OCI-LY7 (cell line): ENCODE measurements at regions not wholly inside any gene's neighbourhood (a gene's known extent, or its start where the extent isn't known, plus 50 kb on each side); places are given as distances from the start of the nearest gene placed in this dataset.

Experiments used
- BruUV-seq: library from RNA; stranded (reverse); fragments of 400-500 nt; replicated peaks from 2 replicates; lab custom pipeline; 2021; lab: Mats Ljungman, UMichigan
- CTCF ChIA-PET: fragments of 300-600 bp; sonication (Branson Sonifier 250); formaldehyde crosslinking; loops from one replicate; lab custom pipeline; 2022; ENCODE audit warnings: antibody characterized with exemption; ENCODE audit not compliant: unreplicated experiment; lab: Charles Lee
- POLR2A ChIA-PET: fragments of 300-600 bp; sonication (Branson Sonifier 250); formaldehyde crosslinking; loops from one replicate; lab custom pipeline; 2022; ENCODE audit warnings: antibody characterized with exemption; lab: Charles Lee
- DNase-seq: peaks from one replicate; pipeline ENCODE4 v3.0.0-alpha.2; 2015; ENCODE audit warnings: low spot score
- H2AFZ ChIP-seq: fragments of 200-600 bp; sonication (generic), shearing (Covaris generic); 2 replicates; pipeline ENCODE4 v1.6.1; 2014; ENCODE audit warnings: mild to moderate bottlenecking, antibody characterized with exemption, low read length, moderate library complexity
- H3K27ac ChIP-seq: fragments of 200-600 bp; sonication (generic); 2 replicates; pipeline ENCODE4 v1.5.1; 2014; ENCODE audit warnings: mixed run types, low read depth, mild to moderate bottlenecking, moderate library complexity, low read length, inconsistent platforms; ENCODE audit not compliant: poor library complexity, severe bottlenecking
- H3K36me3 ChIP-seq: fragments of 200-600 bp; sonication (generic); 2 replicates; pipeline ENCODE4 v1.6.1; 2014; ENCODE audit warnings: mild to moderate bottlenecking, antibody characterized with exemption, low read length, moderate library complexity, mixed read lengths; ENCODE audit not compliant: insufficient read depth
- H3K4me1 ChIP-seq: fragments of 200-600 bp; sonication (generic); 2 replicates; pipeline ENCODE4 v1.5.1; 2014; ENCODE audit warnings: mild to moderate bottlenecking, low read length; ENCODE audit not compliant: insufficient read depth, poor library complexity, severe bottlenecking
- H3K4me2 ChIP-seq: fragments of 200-600 bp; sonication (generic); 2 replicates; pipeline ENCODE4 v1.6.1; 2014; ENCODE audit warnings: mild to moderate bottlenecking, low read length
- H3K4me3 ChIP-seq: fragments of 200-600 bp; sonication (generic); 2 replicates; pipeline ENCODE4 v1.5.1; 2014; ENCODE audit warnings: mild to moderate bottlenecking, low read depth, low read length; ENCODE audit not compliant: poor library complexity, severe bottlenecking
- H3K79me2 ChIP-seq: fragments of 200-600 bp; sonication (generic); 2 replicates; pipeline ENCODE4 v1.6.1; 2016; ENCODE audit warnings: low read depth, mild to moderate bottlenecking, low read length, moderate library complexity, mixed read lengths; ENCODE audit not compliant: insufficient read depth
- H3K9me2 ChIP-seq: fragments of 200-600 bp; sonication (generic); 2 replicates; pipeline ENCODE4 v1.6.1; 2016; ENCODE audit warnings: mild to moderate bottlenecking, low read length, mixed read lengths; ENCODE audit not compliant: insufficient read depth
- H3K9me3 ChIP-seq: fragments of 200-600 bp; sonication (generic); 2 replicates; pipeline ENCODE4 v1.6.1; 2014; ENCODE audit warnings: mild to moderate bottlenecking, mixed run types, low read length, mixed read lengths
- H4K20me1 ChIP-seq: fragments of 200-600 bp; sonication (generic); 2 replicates; pipeline ENCODE4 v1.6.1; 2014; ENCODE audit warnings: mild to moderate bottlenecking, antibody characterized with exemption, low read length, moderate library complexity, mixed read lengths; ENCODE audit not compliant: insufficient read depth
- EZH2phosphoT487 ChIP-seq: fragments of 200-600 bp; sonication (generic); IDR thresholded peaks from 2 replicates; pipeline ENCODE4 v1.6.1; 2018; ENCODE audit warnings: low read depth, borderline replicate concordance, mild to moderate bottlenecking, mixed run types, antibody characterized with exemption, low read length, moderate library complexity, mixed read lengths
- intact Hi-C: fragments of 100-400 bp; cut with micrococcal nuclease; formaldehyde crosslinking; loops from one replicate; pipeline ENCODE4 v1.10.0; 2022; ENCODE audit not compliant: unreplicated experiment
- TF ChIP-seq, protein P1 (sequence below): fragments of 200-600 bp; sonication (generic); conservative IDR thresholded peaks from 2 replicates; pipeline ENCODE4 v1.5.1; 2014; ENCODE audit warnings: mild to moderate bottlenecking, antibody characterized with exemption, low read length, moderate library complexity, mixed read lengths

DNA sequence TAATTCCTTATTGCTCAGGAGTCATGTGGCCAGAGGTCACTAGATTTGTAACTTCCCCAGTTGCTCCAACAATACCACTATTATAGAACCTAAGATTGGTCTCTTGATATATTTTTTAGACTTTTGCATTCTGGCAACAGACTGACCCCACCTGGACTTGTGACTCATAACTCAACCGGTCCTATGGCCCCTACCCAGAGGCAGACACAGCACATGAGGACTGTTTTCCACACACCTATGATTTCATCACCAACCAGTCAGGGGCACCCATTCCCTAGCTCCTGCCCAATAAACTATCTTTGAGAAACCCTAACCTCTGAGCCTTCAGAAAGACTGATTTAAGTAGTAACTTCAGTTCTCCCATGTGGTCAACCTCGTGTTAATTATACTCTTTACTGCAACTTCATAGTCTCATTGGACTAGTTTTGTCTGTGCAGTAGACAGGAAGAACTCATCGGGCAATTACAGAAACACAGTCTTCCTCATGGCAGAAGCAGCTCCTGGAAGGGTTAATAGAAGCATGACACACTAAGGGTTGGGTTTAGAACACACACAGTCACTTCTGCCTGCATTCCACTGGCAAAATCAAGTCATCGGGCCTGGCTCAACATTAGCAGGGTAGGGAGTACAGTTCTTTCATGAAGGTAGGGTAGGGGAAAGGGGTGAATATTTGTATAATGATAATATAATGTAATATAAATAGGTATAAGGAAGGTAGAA, 251.8 kb downstream of the UQCRFS1 start:
- Histone ChIP-seq H3K4me3 (no peak overlapping the region), H3K27ac (no peak overlapping the region), H3K4me1 (no peaks in the 10 kb centered on the region), H4K20me1 (no peaks in the 10 kb centered on the region), H3K4me2 (no peak overlapping the region), H3K9me3 (no peaks in the 10 kb centered on the region), H3K79me2 (no peaks in the 10 kb centered on the region), H3K36me3 (no peaks in the 10 kb centered on the region), H3K9me2 (no peaks in the 10 kb centered on the region), H2AFZ (no peak overlapping the region)
- DNase-seq = no peak
- CTCF ChIA-PET = no interaction called here
- TF ChIP-seq EZH2phosphoT487 = no peak
- TF ChIP-seq, protein P1, sequence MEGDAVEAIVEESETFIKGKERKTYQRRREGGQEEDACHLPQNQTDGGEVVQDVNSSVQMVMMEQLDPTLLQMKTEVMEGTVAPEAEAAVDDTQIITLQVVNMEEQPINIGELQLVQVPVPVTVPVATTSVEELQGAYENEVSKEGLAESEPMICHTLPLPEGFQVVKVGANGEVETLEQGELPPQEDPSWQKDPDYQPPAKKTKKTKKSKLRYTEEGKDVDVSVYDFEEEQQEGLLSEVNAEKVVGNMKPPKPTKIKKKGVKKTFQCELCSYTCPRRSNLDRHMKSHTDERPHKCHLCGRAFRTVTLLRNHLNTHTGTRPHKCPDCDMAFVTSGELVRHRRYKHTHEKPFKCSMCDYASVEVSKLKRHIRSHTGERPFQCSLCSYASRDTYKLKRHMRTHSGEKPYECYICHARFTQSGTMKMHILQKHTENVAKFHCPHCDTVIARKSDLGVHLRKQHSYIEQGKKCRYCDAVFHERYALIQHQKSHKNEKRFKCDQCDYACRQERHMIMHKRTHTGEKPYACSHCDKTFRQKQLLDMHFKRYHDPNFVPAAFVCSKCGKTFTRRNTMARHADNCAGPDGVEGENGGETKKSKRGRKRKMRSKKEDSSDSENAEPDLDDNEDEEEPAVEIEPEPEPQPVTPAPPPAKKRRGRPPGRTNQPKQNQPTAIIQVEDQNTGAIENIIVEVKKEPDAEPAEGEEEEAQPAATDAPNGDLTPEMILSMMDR = no peak
- POLR2A ChIA-PET = no interaction called here
- no TSS peak for BruUV-seq
- intact Hi-C loops = no loop called here

DNA sequence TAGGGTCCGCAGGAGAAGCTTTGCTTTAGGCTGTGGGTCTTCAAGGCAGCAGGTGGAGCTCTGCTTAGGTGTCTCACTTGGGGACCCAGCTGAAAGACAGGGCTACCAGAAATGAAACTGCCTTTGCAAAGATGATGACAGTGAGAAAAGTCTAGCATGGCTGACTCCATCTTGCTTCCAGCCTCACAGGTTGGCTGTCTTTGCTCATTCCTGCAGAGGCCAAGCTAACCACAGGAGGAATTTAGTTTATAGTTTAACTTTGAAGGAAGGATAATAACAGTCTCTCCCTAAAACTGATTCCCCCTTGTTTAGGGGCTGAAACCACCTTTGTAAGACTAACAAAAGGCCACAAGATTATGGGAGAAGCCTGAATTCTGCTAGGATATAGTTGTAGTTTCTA, 252.4 kb downstream of the UQCRFS1 start:
- no peak for TF ChIP-seq EZH2phosphoT487
- TF ChIP-seq, protein P1 = no peak
- Histone ChIP-seq H2AFZ (no peak overlapping the region), H3K4me2 (no peak overlapping the region), H3K9me2 (no peaks in the 10 kb centered on the region), H3K36me3 (no peaks in the 10 kb centered on the region), H3K9me3 (no peaks in the 10 kb centered on the region), H3K79me2 (no peaks in the 10 kb centered on the region), H3K4me3 (no peak overlapping the region), H3K4me1 (no peaks in the 10 kb centered on the region), H3K27ac (no peak overlapping the region), H4K20me1 (no peaks in the 10 kb centered on the region)
- DNase-seq = no peak
- POLR2A ChIA-PET = no interaction called here
- BruUV-seq = no TSS peak
- CTCF ChIA-PET = no interaction called here
- intact Hi-C loops = no loop called here

DNA sequence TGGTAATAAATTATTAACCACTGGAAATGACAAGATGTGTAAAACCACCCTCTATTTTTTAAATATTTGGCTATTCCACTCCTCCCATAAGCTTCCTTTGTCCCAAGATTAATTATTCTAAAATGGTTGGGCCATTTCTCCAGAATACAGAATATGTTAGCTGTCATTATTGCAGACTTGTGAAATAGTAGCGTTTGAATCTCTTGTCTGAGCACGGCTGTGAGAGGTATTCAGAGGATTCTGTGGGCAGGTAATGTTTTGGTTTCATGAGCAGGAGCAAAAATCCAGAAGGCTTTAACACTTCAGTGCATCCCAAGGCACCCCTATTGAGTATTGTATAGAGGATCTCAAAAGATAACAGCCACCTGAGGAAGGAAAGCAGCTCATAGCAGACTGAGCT, 256.0 kb downstream of the UQCRFS1 start:
- Histone ChIP-seq H3K79me2 (no peaks in the 10 kb centered on the region), H3K27ac (no peak overlapping the region), H4K20me1 (no peaks in the 10 kb centered on the region), H3K4me2 (no peak overlapping the region), H2AFZ (no peak overlapping the region), H3K9me3 (no peaks in the 10 kb centered on the region), H3K4me1 (no peaks in the 10 kb centered on the region), H3K36me3 (no peaks in the 10 kb centered on the region), H3K4me3 (no peak overlapping the region), H3K9me2 (no peaks in the 10 kb centered on the region)
- TF ChIP-seq EZH2phosphoT487 = no peak
- TF ChIP-seq, protein P1 = no peak
- ChIA-PET POLR2A (no interaction called here), CTCF (no interaction called here)
- no peak for DNase-seq
- BruUV-seq = no TSS peak
- intact Hi-C loops = no loop called here
